GM10266 (cell line): ENCODE measurements at regions not wholly inside any gene's neighbourhood (a gene's known extent, or its start where the extent isn't known, plus 50 kb on each side); places are given as distances from the start of the nearest gene placed in this dataset.

Source experiments
- DNase-seq: peaks from one replicate; pipeline ENCODE4 v3.0.0; 2012; ENCODE audit errors: extremely low spot score
- CTCF ChIP-seq: IDR thresholded peaks from 2 replicates; pipeline ENCODE4 v1.5.1; 2012; ENCODE audit warnings: mild to moderate bottlenecking, low read depth; ENCODE audit not compliant: control insufficient read depth, insufficient read depth; ENCODE audit errors: missing control alignments

GRCh38 chr7:18295781-18296423 lies 199.6 kb upstream of the HDAC9 start:
- no peak for DNase-seq
- TF ChIP-seq CTCF: no peak

GRCh38 chr7:18302097-18302496 lies 193.5 kb upstream of the HDAC9 start:
- DNase-seq: no peak

GRCh38 chr7:18305866-18306265 lies 189.7 kb upstream of the HDAC9 start:
- TF ChIP-seq CTCF: no peak
- no peak for DNase-seq

More at GRCh38 chr7:18302097-18302496, 193.5 kb upstream of the HDAC9 start:
- TF ChIP-seq CTCF: no peak

- DNase-seq: no peak
- no peak for TF ChIP-seq CTCF
Measured at GRCh38 chr7:18306696-18307095, 188.9 kb upstream of the HDAC9 start.

GRCh38 chr7:18308938-18309337 lies 186.6 kb upstream of the HDAC9 start:
- TF ChIP-seq CTCF: no peak
- DNase-seq: no peak

GRCh38 chr7:18312482-18312881 lies 183.1 kb upstream of the HDAC9 start:
- DNase-seq: no peak
- no peak for TF ChIP-seq CTCF

- DNase-seq: no peak
- TF ChIP-seq CTCF: no peak
Measured at GRCh38 chr7:18313965-18314364, 181.6 kb upstream of the HDAC9 start.
